ENCODE measurements at regions not wholly inside any gene's neighbourhood (a gene's known extent, or its start where the extent isn't known, plus 50 kb on each side); places are given as distances from the start of the nearest gene placed in this dataset.
A peak's percentile ranks its signal among the peaks of the same experiment; 100 is the strongest.
"Not testable (repeated sequence)": the region's sequence is repeated elsewhere in the genome, so short reads cannot be mapped to it uniquely, and the experiment has no call there.

- no peak for ATAC-seq (ENCODE audit: low read depth in 2 of 2)
- H3K36me3 Mint-ChIP-seq, result no peaks in the 10 kb centered on the region
- no peak for DNase-seq
- Histone ChIP-seq H3K36me3 (ENCODE audit: control insufficient read depth, insufficient read depth, low read length) (no peaks in the 10 kb centered on the region), H3K27me3 (ENCODE audit: control insufficient read depth, insufficient read depth, low read length) (no peaks in the 10 kb centered on the region), H3K9me3 (ENCODE audit: control insufficient read depth in 2 of 2, low read length in 2 of 2) (peaks cover 0 to 2% of the 10 kb centered on the region in 2 experiments), H3K4me1 (ENCODE audit: control insufficient read depth, insufficient read depth, low read length, poor library complexity, severe bottlenecking) (no peaks in the 10 kb centered on the region), H3K4me3 (ENCODE audit: low read depth, low read length) (no peak overlapping the region), H3K27ac (ENCODE audit: insufficient read depth, low read length, poor library complexity, severe bottlenecking) (no peak overlapping the region)
- no peak overlapping the region for H3K27ac Mint-ChIP-seq
- peak overlapping the region in 1 of 4 donors; percentile 2 for H3K4me3 Mint-ChIP-seq
- peaks cover 0 to 5% (median 0%) of the 10 kb centered on the region in 7 donors for H3K9me3 Mint-ChIP-seq
- H3K27me3 Mint-ChIP-seq, result no peaks in the 10 kb centered on the region
- no peaks in the 10 kb centered on the region for H3K4me1 Mint-ChIP-seq
These were observed 1303.1 kb upstream of the TMEM132C start for GRCh38 chr12:126963825-126964224.

DNA sequence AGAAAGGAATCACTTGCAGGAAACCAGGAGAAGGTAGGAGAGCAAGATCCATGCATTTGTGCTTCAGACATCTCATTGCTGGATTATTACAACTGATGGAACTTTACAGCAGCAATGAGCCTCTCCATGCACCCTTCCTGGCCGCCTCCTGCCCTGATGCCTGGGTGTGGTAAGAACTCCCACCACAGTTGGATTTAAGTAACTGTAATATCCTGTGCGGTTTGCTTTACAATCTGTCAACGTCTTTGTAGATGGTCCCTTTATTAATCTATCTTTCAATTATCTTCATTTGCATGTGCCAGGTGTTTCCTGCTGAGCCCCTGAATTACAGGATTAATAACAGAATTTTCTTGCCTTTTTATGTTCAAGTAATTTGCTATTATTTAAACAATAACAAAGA is 1300.5 kb upstream of the TMEM132C start:
- H3K27me3 ChIP-seq (ENCODE audit: control insufficient read depth, insufficient read depth, low read length), result no peaks in the 10 kb centered on the region
- Mint-ChIP-seq H3K4me1 (no peaks in the 10 kb centered on the region), H3K4me3 (no peak overlapping the region), H3K9me3 (peaks cover 0 to 8% (median 5%) of the 10 kb centered on the region in 7 donors), H3K27ac (no peak overlapping the region), H3K36me3 (no peaks in the 10 kb centered on the region), H3K27me3 (no peaks in the 10 kb centered on the region)
- H3K4me3 ChIP-seq (ENCODE audit: low read depth, low read length), result no peak overlapping the region
- DNase-seq, result no peak
- ATAC-seq (ENCODE audit: low read depth in 2 of 2), result no peak
- H3K4me1 ChIP-seq (ENCODE audit: control insufficient read depth, insufficient read depth, low read length, poor library complexity, severe bottlenecking), result no peaks in the 10 kb centered on the region
- H3K9me3 ChIP-seq (ENCODE audit: control insufficient read depth in 2 of 2, low read length in 2 of 2), result peaks cover 0 to 2% of the 10 kb centered on the region in 2 experiments
- H3K36me3 ChIP-seq (ENCODE audit: control insufficient read depth, insufficient read depth, low read length), result no peaks in the 10 kb centered on the region
- no peak overlapping the region for H3K27ac ChIP-seq (ENCODE audit: insufficient read depth, low read length, poor library complexity, severe bottlenecking)

- Mint-ChIP-seq H3K9me3 (peaks cover 0 to 8% (median 5%) of the 10 kb centered on the region in 7 donors), H3K4me1 (no peaks in the 10 kb centered on the region), H3K27me3 (no peaks in the 10 kb centered on the region), H3K36me3 (no peaks in the 10 kb centered on the region), H3K4me3 (no peak overlapping the region), H3K27ac (no peak overlapping the region)
- Histone ChIP-seq H3K4me3 (ENCODE audit: low read depth, low read length) (no peak overlapping the region), H3K4me1 (ENCODE audit: control insufficient read depth, insufficient read depth, low read length, poor library complexity, severe bottlenecking) (no peaks in the 10 kb centered on the region), H3K27ac (ENCODE audit: insufficient read depth, low read length, poor library complexity, severe bottlenecking) (no peak overlapping the region), H3K9me3 (ENCODE audit: control insufficient read depth in 2 of 2, low read length in 2 of 2) (peaks cover 0 to 2% of the 10 kb centered on the region in 2 experiments), H3K36me3 (ENCODE audit: control insufficient read depth, insufficient read depth, low read length) (no peaks in the 10 kb centered on the region), H3K27me3 (ENCODE audit: control insufficient read depth, insufficient read depth, low read length) (no peaks in the 10 kb centered on the region)
- DNase-seq (no peak), ATAC-seq (ENCODE audit: low read depth in 2 of 2) (no peak)
These were observed 1299.8 kb upstream of the TMEM132C start for GRCh38 chr12:126967152-126967551.

DNA sequence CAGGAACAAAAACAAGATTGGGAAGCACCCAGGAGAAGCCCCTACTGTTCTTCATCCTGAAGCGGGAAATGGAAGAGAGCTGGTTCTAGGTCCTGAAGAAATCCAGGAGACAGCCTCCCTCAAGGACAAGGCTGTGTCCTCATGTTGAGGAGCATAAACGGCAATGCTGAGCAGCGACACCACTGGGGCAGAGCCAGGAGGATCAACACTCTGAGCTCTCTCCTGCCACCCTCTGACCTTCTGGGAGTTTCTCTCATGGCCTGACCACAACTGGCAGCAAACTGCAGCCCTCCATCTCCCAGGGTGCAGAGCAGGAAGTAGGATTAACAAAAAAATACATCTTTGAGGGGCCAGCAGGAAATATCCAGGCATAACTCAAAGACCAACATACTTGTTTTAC is 1292.2 kb upstream of the TMEM132C start:
- no peaks in the 10 kb centered on the region for H3K27me3 ChIP-seq (ENCODE audit: control insufficient read depth, insufficient read depth, low read length)
- H3K9me3 ChIP-seq (ENCODE audit: control insufficient read depth in 2 of 2, low read length in 2 of 2), result no peaks in the 10 kb centered on the region
- no peak overlapping the region for H3K27ac Mint-ChIP-seq
- no peaks in the 10 kb centered on the region for H3K4me1 Mint-ChIP-seq
- DNase-seq (no peak), ATAC-seq (ENCODE audit: low read depth in 2 of 2) (no peak)
- no peak overlapping the region for H3K27ac ChIP-seq (ENCODE audit: insufficient read depth, low read length, poor library complexity, severe bottlenecking)
- peaks cover 0 to 11% (median 5%) of the 10 kb centered on the region in 7 donors for H3K9me3 Mint-ChIP-seq
- no peak overlapping the region for H3K4me3 Mint-ChIP-seq
- H3K36me3 ChIP-seq (ENCODE audit: control insufficient read depth, insufficient read depth, low read length), result no peaks in the 10 kb centered on the region
- no peaks in the 10 kb centered on the region for H3K4me1 ChIP-seq (ENCODE audit: control insufficient read depth, insufficient read depth, low read length, poor library complexity, severe bottlenecking)
- no peak overlapping the region for H3K4me3 ChIP-seq (ENCODE audit: low read depth, low read length)
- H3K36me3 Mint-ChIP-seq, result no peaks in the 10 kb centered on the region
- H3K27me3 Mint-ChIP-seq, result no peaks in the 10 kb centered on the region

- Mint-ChIP-seq H3K4me3 (no peak overlapping the region), H3K27me3 (no peaks in the 10 kb centered on the region), H3K4me1 (no peaks in the 10 kb centered on the region), H3K27ac (no peak overlapping the region), H3K36me3 (no peaks in the 10 kb centered on the region), H3K9me3 (peaks cover 0 to 10% (median 4%) of the 10 kb centered on the region in 7 donors)
- Histone ChIP-seq H3K27me3 (ENCODE audit: control insufficient read depth, insufficient read depth, low read length) (no peaks in the 10 kb centered on the region), H3K4me3 (ENCODE audit: low read depth, low read length) (no peak overlapping the region), H3K4me1 (ENCODE audit: control insufficient read depth, insufficient read depth, low read length, poor library complexity, severe bottlenecking) (no peaks in the 10 kb centered on the region), H3K27ac (ENCODE audit: insufficient read depth, low read length, poor library complexity, severe bottlenecking) (no peak overlapping the region), H3K9me3 (ENCODE audit: control insufficient read depth in 2 of 2, low read length in 2 of 2) (no peaks in the 10 kb centered on the region), H3K36me3 (ENCODE audit: control insufficient read depth, insufficient read depth, low read length) (no peaks in the 10 kb centered on the region)
- no peak for DNase-seq
- no peak for ATAC-seq (ENCODE audit: low read depth in 2 of 2)
These were observed 1290.4 kb upstream of the TMEM132C start for GRCh38 chr12:126976579-126976978.

DNA sequence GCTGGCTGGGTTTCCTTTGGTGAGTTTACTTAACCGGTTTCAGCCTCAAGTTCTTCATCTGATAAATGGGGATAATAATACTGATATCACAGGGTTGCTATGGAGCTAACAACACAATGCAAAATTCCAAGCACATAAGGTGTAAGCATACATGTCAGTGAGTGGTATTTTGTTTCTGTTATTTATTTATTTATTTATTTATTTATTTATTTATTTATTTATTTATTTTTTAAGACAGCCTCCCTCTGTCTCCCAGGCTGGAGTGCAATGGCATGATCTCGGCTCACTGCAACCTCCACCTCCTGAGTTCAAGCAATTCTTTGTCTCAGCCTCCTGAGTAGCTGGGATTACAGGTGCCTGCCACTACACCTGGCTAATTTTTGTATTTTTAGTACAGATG is 1287.4 kb upstream of the TMEM132C start:
- not testable (repeated sequence) for H3K4me1 ChIP-seq (ENCODE audit: control insufficient read depth, insufficient read depth, low read length, poor library complexity, severe bottlenecking); H3K27ac Mint-ChIP-seq; ATAC-seq (ENCODE audit: low read depth in 2 of 2); H3K4me1 Mint-ChIP-seq; H3K4me3 ChIP-seq (ENCODE audit: low read depth, low read length); H3K27me3 Mint-ChIP-seq; H3K27ac ChIP-seq (ENCODE audit: insufficient read depth, low read length, poor library complexity, severe bottlenecking); H3K36me3 Mint-ChIP-seq; DNase-seq; H3K36me3 ChIP-seq (ENCODE audit: control insufficient read depth, insufficient read depth, low read length); H3K27me3 ChIP-seq (ENCODE audit: control insufficient read depth, insufficient read depth, low read length); H3K9me3 ChIP-seq (ENCODE audit: control insufficient read depth in 2 of 2, low read length in 2 of 2); H3K4me3 Mint-ChIP-seq
- H3K9me3 Mint-ChIP-seq, result peaks cover 0 to 11% (median 7%) of the 10 kb centered on the region in 7 donors

- Histone ChIP-seq H3K4me3 (ENCODE audit: low read depth, low read length) (no peak overlapping the region), H3K9me3 (ENCODE audit: control insufficient read depth in 2 of 2, low read length in 2 of 2) (no peaks in the 10 kb centered on the region), H3K36me3 (ENCODE audit: control insufficient read depth, insufficient read depth, low read length) (no peaks in the 10 kb centered on the region), H3K27me3 (ENCODE audit: control insufficient read depth, insufficient read depth, low read length) (no peaks in the 10 kb centered on the region), H3K4me1 (ENCODE audit: control insufficient read depth, insufficient read depth, low read length, poor library complexity, severe bottlenecking) (no peaks in the 10 kb centered on the region), H3K27ac (ENCODE audit: insufficient read depth, low read length, poor library complexity, severe bottlenecking) (no peak overlapping the region)
- Mint-ChIP-seq H3K27me3 (no peaks in the 10 kb centered on the region), H3K36me3 (no peaks in the 10 kb centered on the region), H3K9me3 (peaks cover 0 to 16% (median 7%) of the 10 kb centered on the region in 7 donors), H3K4me3 (no peak overlapping the region), H3K4me1 (no peaks in the 10 kb centered on the region), H3K27ac (no peak overlapping the region)
- DNase-seq (no peak), ATAC-seq (ENCODE audit: low read depth in 2 of 2) (no peak)
These were observed 1284.3 kb upstream of the TMEM132C start for GRCh38 chr12:126982707-126983106.

DNA sequence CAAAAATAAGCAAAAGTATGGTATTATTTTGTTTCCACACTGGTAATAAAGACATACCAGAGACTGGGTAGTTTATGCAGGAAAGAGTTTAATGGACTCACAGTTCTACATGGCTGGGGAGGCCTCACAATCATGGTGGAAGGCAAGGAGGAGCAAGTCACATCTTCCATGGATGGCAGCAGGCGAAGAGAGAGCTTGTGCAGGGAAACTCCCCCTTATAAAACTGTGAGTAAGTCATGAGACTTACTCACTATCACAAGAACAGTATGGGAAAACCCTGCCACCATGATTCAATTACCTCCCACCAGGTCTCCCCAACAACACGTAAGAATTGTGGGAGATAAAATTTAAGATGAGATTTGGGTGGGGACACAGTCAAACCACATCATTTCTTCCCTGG is 1283.2 kb upstream of the TMEM132C start:
- H3K27ac Mint-ChIP-seq; H3K4me1 Mint-ChIP-seq; H3K4me3 ChIP-seq (ENCODE audit: low read depth, low read length); H3K27me3 ChIP-seq (ENCODE audit: control insufficient read depth, insufficient read depth, low read length); H3K4me1 ChIP-seq (ENCODE audit: control insufficient read depth, insufficient read depth, low read length, poor library complexity, severe bottlenecking); ATAC-seq (ENCODE audit: low read depth in 2 of 2); H3K27me3 Mint-ChIP-seq; H3K4me3 Mint-ChIP-seq; DNase-seq; H3K27ac ChIP-seq (ENCODE audit: insufficient read depth, low read length, poor library complexity, severe bottlenecking); H3K36me3 Mint-ChIP-seq; H3K9me3 ChIP-seq (ENCODE audit: control insufficient read depth in 2 of 2, low read length in 2 of 2); H3K36me3 ChIP-seq (ENCODE audit: control insufficient read depth, insufficient read depth, low read length): not testable (repeated sequence)
- H3K9me3 Mint-ChIP-seq, result peaks cover 0 to 16% (median 7%) of the 10 kb centered on the region in 7 donors
